NCI-H526 (cell line): ENCODE measurements at regions not wholly inside any gene's neighbourhood (a gene's known extent, or its start where the extent isn't known, plus 50 kb on each side); places are given as distances from the start of the nearest gene placed in this dataset.
A peak's percentile ranks its signal among the peaks of the same experiment; 100 is the strongest.

Experiments used
- DNase-seq, 2 experiments: peaks; one replicate each; lab custom pipeline; 2025; lab: John Stamatoyannopoulos, UW

- no peak for DNase-seq
Measured at GRCh38 chr18:73235491-73235890, 367.7 kb upstream of the NETO1 start.

GRCh38 chr18:73232933-73233332 lies 365.1 kb upstream of the NETO1 start:
- DNase-seq: no peak

- no peak for DNase-seq
Measured at GRCh38 chr18:73220663-73221062, 352.9 kb upstream of the NETO1 start.

- DNase-seq: no peak
Measured at GRCh38 chr18:73218293-73218692, 350.5 kb upstream of the NETO1 start.

- DNase-seq: no peak
Measured at GRCh38 chr18:73214970-73215369, 347.2 kb upstream of the NETO1 start.

GRCh38 chr18:73212442-73212841 lies 344.7 kb upstream of the NETO1 start:
- DNase-seq: no peak

GRCh38 chr18:73201940-73202339 lies 334.2 kb upstream of the NETO1 start:
- DNase-seq: no peak

- DNase-seq: no peak
Measured at GRCh38 chr18:73199151-73199550, 331.4 kb upstream of the NETO1 start.

- DNase-seq: no peak
Measured at GRCh38 chr18:73189718-73190117, 321.9 kb upstream of the NETO1 start.

GRCh38 chr18:73168236-73168635 lies 300.4 kb upstream of the NETO1 start:
- no peak for DNase-seq

GRCh38 chr18:73164430-73164829 lies 296.6 kb upstream of the NETO1 start:
- no peak for DNase-seq

- DNase-seq: no peak
Measured at GRCh38 chr18:73163236-73163635, 295.4 kb upstream of the NETO1 start.

GRCh38 chr18:73156117-73156516 lies 288.3 kb upstream of the NETO1 start:
- DNase-seq: no peak

GRCh38 chr18:73153271-73153670 lies 285.5 kb upstream of the NETO1 start:
- no peak for DNase-seq

- DNase-seq: no peak
Measured at GRCh38 chr18:73151086-73151485, 283.3 kb upstream of the NETO1 start.

- no peak for DNase-seq
Measured at GRCh38 chr18:73150199-73150598, 282.4 kb upstream of the NETO1 start.

- DNase-seq: no peak
Measured at GRCh38 chr18:73147590-73147989, 279.8 kb upstream of the NETO1 start.

- DNase-seq: no peak
Measured at GRCh38 chr18:73144030-73144429, 276.2 kb upstream of the NETO1 start.

- DNase-seq: peak in 1 of 2 experiments; percentile 3
Measured at GRCh38 chr18:73136134-73136533, 268.3 kb upstream of the NETO1 start.

- DNase-seq: no peak
Measured at GRCh38 chr18:73124175-73124574, 256.4 kb upstream of the NETO1 start.

GRCh38 chr18:73121207-73121606 lies 253.4 kb upstream of the NETO1 start:
- DNase-seq: no peak

GRCh38 chr18:73120626-73121025 lies 252.8 kb upstream of the NETO1 start:
- no peak for DNase-seq

GRCh38 chr18:73119574-73119973 lies 251.8 kb upstream of the NETO1 start:
- DNase-seq: no peak

- DNase-seq: no peak
Measured at GRCh38 chr18:73118121-73118816, 250.5 kb upstream of the NETO1 start.
